Neural progenitor cell (in vitro differentiated cells): ENCODE measurements at regions not wholly inside any gene's neighbourhood (a gene's known extent, or its start where the extent isn't known, plus 50 kb on each side); places are given as distances from the start of the nearest gene placed in this dataset.

ENCODE experiments used
- CTCF ChIP-seq: fragments of 200-600 bp; sonication (generic); IDR thresholded peaks from 2 replicates; pipeline ENCODE4 v1.5.1; 2017; ENCODE audit warnings: antibody characterized with exemption, mild to moderate bottlenecking
- EZH2 ChIP-seq: fragments of 200-600 bp; sonication (generic); IDR thresholded peaks from 2 replicates; pipeline ENCODE4 v1.6.1; 2017; ENCODE audit warnings: antibody characterized with exemption, mild to moderate bottlenecking, moderate library complexity
- EZH2phosphoT487 ChIP-seq: fragments of 200-600 bp; sonication (generic); IDR thresholded peaks from 2 replicates; pipeline ENCODE4 v1.6.1; 2017; ENCODE audit warnings: antibody characterized with exemption

- no peak for TF ChIP-seq CTCF
- TF ChIP-seq EZH2 = no peak
- TF ChIP-seq EZH2phosphoT487 = no peak
Observed at GRCh38 chr4:180852738-180853137, 1390.5 kb upstream of the TENM3 start.
